Brain microvascular endothelial cell (primary cell): ENCODE measurements at regions not wholly inside any gene's neighbourhood (a gene's known extent, or its start where the extent isn't known, plus 50 kb on each side); places are given as distances from the start of the nearest gene placed in this dataset.
A peak's percentile ranks its signal among the peaks of the same experiment; 100 is the strongest.

Experiments
- DNase-seq: peaks from one replicate; pipeline ENCODE4 v3.0.0-alpha.2; 2020
- H3K27ac ChIP-seq: fragments of 250-450 bp; sonication (Bioruptor Pico); 2 replicates; pipeline ENCODE4 v1.5.1; 2020; ENCODE audit warnings: mild to moderate bottlenecking, moderate library complexity
- H3K27me3 ChIP-seq: fragments of 250-450 bp; sonication (Bioruptor Pico); replicated peaks from 2 replicates; pipeline ENCODE4 v1.5.1; 2020; ENCODE audit warnings: mild to moderate bottlenecking
- H3K36me3 ChIP-seq: fragments of 250-450 bp; sonication (Bioruptor Pico); replicated peaks from 2 replicates; pipeline ENCODE4 v1.5.1; 2020; ENCODE audit warnings: mild to moderate bottlenecking
- H3K4me3 ChIP-seq: 2 replicates; pipeline ENCODE4 v1.5.1; 2011; ENCODE audit warnings: low read depth, mild to moderate bottlenecking, control low read depth, low read length, moderate library complexity
- CTCF ChIP-seq: IDR thresholded peaks from 2 replicates; pipeline ENCODE4 v1.5.1; 2011; ENCODE audit warnings: low read depth, mild to moderate bottlenecking, moderate library complexity, low read length, control low read depth, inconsistent platforms; ENCODE audit errors: missing control alignments
- in situ Hi-C: cut with HindIII; loops from 2 replicates; pipeline ENCODE4 v1.10.0; 2017; ENCODE audit warnings: low sequenced_read_pairs, low pct_ligation_motif_present

DNA sequence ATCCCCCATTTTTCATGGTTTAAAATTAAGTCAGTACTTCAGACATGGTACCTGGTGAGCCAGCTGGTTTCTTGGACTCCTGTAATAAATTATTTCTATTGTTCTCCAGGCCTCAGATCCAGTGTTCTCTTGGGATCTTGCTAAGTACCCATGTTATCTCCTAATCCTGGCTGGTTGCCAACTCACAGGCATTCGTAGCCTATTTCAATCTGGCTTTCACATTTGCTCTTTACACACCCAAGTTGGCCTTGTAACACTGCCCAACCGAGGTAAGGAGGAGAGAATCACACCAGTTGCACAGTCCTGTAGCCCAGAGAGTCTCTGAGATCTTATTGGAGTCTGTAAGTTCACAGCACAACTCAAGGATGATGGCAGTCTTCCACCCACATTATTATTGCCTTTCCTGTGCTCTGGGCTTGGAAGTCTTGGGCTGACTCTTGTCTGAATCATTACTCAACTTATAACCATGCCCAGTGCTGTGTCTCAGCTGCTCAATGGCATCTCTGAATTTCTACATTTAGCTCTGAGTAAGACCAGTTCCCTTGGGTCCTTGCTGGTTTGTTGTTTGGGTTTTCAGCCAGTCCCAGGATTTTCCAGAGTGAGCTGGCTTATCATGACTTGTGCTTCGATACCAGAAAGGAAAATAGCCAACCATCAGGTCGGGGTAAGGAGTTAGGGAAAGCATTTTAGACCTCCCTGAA lies 76.6 kb upstream of the KLF12 start:
- in situ Hi-C loops, result no loop called here
- Histone ChIP-seq H3K27me3 (no peaks in the 10 kb centered on the region), H3K36me3 (no peaks in the 10 kb centered on the region), H3K27ac (peak overlapping the region; percentile 99), H3K4me3 (no peak overlapping the region)
- no peak for TF ChIP-seq CTCF
- DNase-seq, result peak; percentile 98

- in situ Hi-C loops, result no loop called here
Observed at GRCh38 chr13:74206855-74207254, 72.7 kb upstream of the KLF12 start.

GRCh38 chr13:74206061-74206561 lies 71.9 kb upstream of the KLF12 start:
- no peaks in the 10 kb centered on the region for H3K27me3 ChIP-seq
- no peaks in the 10 kb centered on the region for H3K36me3 ChIP-seq
- H3K27ac ChIP-seq, result peak overlapping the region; percentile 86
- in situ Hi-C loops, result no loop called here
- H3K4me3 ChIP-seq, result no peak overlapping the region
- DNase-seq, result peak; percentile 84
- TF ChIP-seq CTCF, result no peak

More at GRCh38 chr13:74206855-74207254, 72.7 kb upstream of the KLF12 start:
- Histone ChIP-seq H3K4me3 (no peak overlapping the region), H3K27ac (peak overlapping the region; percentile 86), H3K27me3 (no peaks in the 10 kb centered on the region), H3K36me3 (no peaks in the 10 kb centered on the region)
- DNase-seq, result no peak
- TF ChIP-seq CTCF, result no peak

- no peaks in the 10 kb centered on the region for H3K27me3 ChIP-seq
- in situ Hi-C loops, result no loop called here
- no peak for DNase-seq
- no peak overlapping the region for H3K4me3 ChIP-seq
- no peak for TF ChIP-seq CTCF
- H3K27ac ChIP-seq, result peak overlapping the region; percentile 86
- no peaks in the 10 kb centered on the region for H3K36me3 ChIP-seq
Observed at GRCh38 chr13:74205313-74205690, 71.1 kb upstream of the KLF12 start.

GRCh38 chr13:74204602-74205312 lies 70.6 kb upstream of the KLF12 start:
- in situ Hi-C loops, result no loop called here
- Histone ChIP-seq H3K4me3 (no peak overlapping the region), H3K36me3 (no peaks in the 10 kb centered on the region), H3K27ac (peak overlapping the region; percentile 86), H3K27me3 (no peaks in the 10 kb centered on the region)
- no peak for TF ChIP-seq CTCF
- DNase-seq, result peak; percentile 83
